Islet precursor cell (in vitro differentiated cells): ENCODE measurements at regions not wholly inside any gene's neighbourhood (a gene's known extent, or its start where the extent isn't known, plus 50 kb on each side); places are given as distances from the start of the nearest gene placed in this dataset.
"Not testable (repeated sequence)": the region's sequence is repeated elsewhere in the genome, so short reads cannot be mapped to it uniquely, and the experiment has no call there.

Experiments used
- DNase-seq: peaks from one replicate; pipeline ENCODE4 v3.0.0-alpha.2; 2018

GRCh38 chr12:75658901-75659823 is 147.8 kb upstream of the KRR1 start:
- peak; percentile 71 for DNase-seq

- DNase-seq, result no peak
Observed at GRCh38 chr12:75658286-75658685, 146.9 kb upstream of the KRR1 start.

- DNase-seq, result no peak
Observed at GRCh38 chr12:75657831-75658230, 146.4 kb upstream of the KRR1 start.

- peak; percentile 57 for DNase-seq
Observed at GRCh38 chr12:75657354-75657753, 145.9 kb upstream of the KRR1 start.

GRCh38 chr12:75656648-75657047 is 145.2 kb upstream of the KRR1 start:
- peak; percentile 92 for DNase-seq

GRCh38 chr12:75656210-75656609 is 144.8 kb upstream of the KRR1 start:
- no peak for DNase-seq

GRCh38 chr12:75655315-75655806 is 144.0 kb upstream of the KRR1 start:
- no peak for DNase-seq

GRCh38 chr12:75651342-75651695 is 139.9 kb upstream of the KRR1 start:
- no peak for DNase-seq

GRCh38 chr12:75650595-75651341 is 139.4 kb upstream of the KRR1 start:
- DNase-seq, result no peak

- DNase-seq, result no peak
Observed at GRCh38 chr12:75650100-75650499, 138.7 kb upstream of the KRR1 start.

GRCh38 chr12:75648856-75649255 is 137.4 kb upstream of the KRR1 start:
- no peak for DNase-seq

GRCh38 chr12:75646329-75647210 is 135.2 kb upstream of the KRR1 start:
- DNase-seq, result no peak

GRCh38 chr12:75644472-75645072 is 133.2 kb upstream of the KRR1 start:
- no peak for DNase-seq

- not testable (repeated sequence) for DNase-seq
Observed at GRCh38 chr12:75643119-75643518, 131.7 kb upstream of the KRR1 start.

GRCh38 chr12:75642226-75642625 is 130.8 kb upstream of the KRR1 start:
- no peak for DNase-seq

- DNase-seq, result peak; percentile 81
Observed at GRCh38 chr12:75641031-75641780, 129.8 kb upstream of the KRR1 start.

- DNase-seq, result peak; percentile 61
Observed at GRCh38 chr12:75638792-75639191, 127.4 kb upstream of the KRR1 start.

- no peak for DNase-seq
Observed at GRCh38 chr12:75636607-75637006, 125.2 kb upstream of the KRR1 start.

GRCh38 chr12:75635606-75636444 is 124.4 kb upstream of the KRR1 start:
- DNase-seq, result peak; percentile 82
